K562 (cell line): ENCODE measurements at regions not wholly inside any gene's neighbourhood (a gene's known extent, or its start where the extent isn't known, plus 50 kb on each side); places are given as distances from the start of the nearest gene placed in this dataset.

ENCODE experiments used
- ATF3 ChIP-seq, 2 experiments: fragments of 450-650 bp in 1 of 2; sonication (generic) in 1 of 2; formaldehyde crosslinking in 1 of 2; IDR thresholded peaks in 1 of 2; conservative IDR thresholded peaks in 1 of 2; 2 replicates each; pipeline versions ENCODE4 v1.6.1 to v1.8.1; 2016 to 2023; ENCODE audit warnings: mild to moderate bottlenecking in 2 of 2, moderate library complexity in 2 of 2, inconsistent platforms in 1 of 2, missing genetic modification reagents in 1 of 2
- NR2F6 ChIP-seq: fragments of 450-650 bp; formaldehyde crosslinking; IDR thresholded peaks from 2 replicates; pipeline ENCODE4 v1.4.0; 2020; ENCODE audit warnings: mild to moderate bottlenecking
- RREB1 ChIP-seq: fragments of 250-450 bp; sonication (Bioruptor Pico); IDR thresholded peaks from 2 replicates; pipeline ENCODE4 v1.4.0; 2020
- SAFB2 ChIP-seq: fragments of 200-400 bp; formaldehyde crosslinking; IDR thresholded peaks from 2 replicates; pipeline ENCODE4 v1.6.1; 2018; ENCODE audit warnings: borderline replicate concordance, low read length, low read depth, moderate library complexity; ENCODE audit not compliant: severe bottlenecking
- ZNF282 ChIP-seq: sonication (generic); formaldehyde crosslinking; IDR thresholded peaks from 2 replicates; pipeline ENCODE4 v1.8.1; 2023; ENCODE audit warnings: missing genetic modification reagents

- TF ChIP-seq RREB1 (no peak), SAFB2 (no peak), ATF3 (IDR thresholded peaks at IDR 0.05) (no peak), ATF3 (CRISPR knock-in tag; conservative IDR thresholded peaks at IDR 0.05) (no peak), ZNF282 (CRISPR knock-in tag) (no peak), NR2F6 (CRISPR knock-in tag) (no peak)
Measured at GRCh38 chr20:57877995-57878394, 168.2 kb upstream of the PMEPA1 start (continued).
